ENCODE measurements at regions not wholly inside any gene's neighbourhood (a gene's known extent, or its start where the extent isn't known, plus 50 kb on each side); places are given as distances from the start of the nearest gene placed in this dataset.

DNA sequence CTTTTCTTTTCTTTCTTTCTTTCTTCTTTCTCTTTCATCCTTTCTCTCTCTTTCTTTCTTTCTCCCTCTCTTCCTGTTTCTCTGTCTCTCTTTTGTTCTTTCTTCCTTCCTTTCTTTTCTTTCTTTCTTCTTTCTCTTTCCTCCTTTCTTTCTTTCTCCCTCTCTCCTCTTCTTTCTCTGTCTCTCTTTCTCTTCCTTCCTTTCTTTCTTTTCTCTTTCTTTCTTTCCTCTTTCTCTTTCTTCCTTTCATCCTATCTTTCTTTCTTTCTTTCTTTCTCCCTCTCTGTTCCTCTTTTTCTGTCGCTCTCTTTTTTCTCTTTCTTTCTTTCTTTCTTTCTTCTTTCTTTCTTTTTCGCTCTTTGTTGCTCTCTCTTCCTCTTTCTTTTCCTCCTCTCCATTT is 1149.2 kb upstream of the AUTS2 start:
- Histone ChIP-seq H3K27me3 (replicated peaks; ENCODE audit: insufficient read depth) (no peaks in the 10 kb centered on the region), H3K4me1 (ENCODE audit: control insufficient read depth in 1 of 2, low read depth in 2 of 2) (no peaks in the 10 kb centered on the region), H3K27ac (no peak overlapping the region), H3K4me3 (no peak overlapping the region), H3K9me3 (no peaks in the 10 kb centered on the region), H3K36me3 (no peaks in the 10 kb centered on the region)
- DNase-seq (ENCODE audit: low spot score) (no peak), ATAC-seq (ENCODE audit: insufficient number of reproducible peaks, low FRiP score, low read depth) (no peak)
- TF ChIP-seq CTCF (IDR thresholded peaks at IDR 0.05) = no peak

DNA sequence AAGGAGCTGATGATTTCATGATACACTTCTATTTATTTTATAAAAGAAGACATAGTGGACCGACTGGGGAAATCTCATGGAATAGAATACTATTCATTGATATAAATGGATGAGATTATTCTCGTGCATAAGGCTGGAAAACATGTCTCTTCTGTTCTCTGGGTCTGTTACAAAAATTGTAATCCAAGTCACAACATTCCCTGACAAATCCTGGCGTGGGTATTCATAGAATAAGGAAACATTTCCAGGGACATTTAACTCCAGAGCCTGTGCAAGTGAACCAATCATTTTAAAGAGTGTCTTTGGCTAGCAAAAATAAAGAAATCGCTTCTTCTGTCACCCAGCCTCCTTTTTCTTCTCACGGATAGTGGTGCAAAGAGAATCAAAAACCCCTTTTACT is 1148.5 kb upstream of the AUTS2 start:
- TF ChIP-seq CTCF (IDR thresholded peaks at IDR 0.05) = no peak
- H3K9me3 ChIP-seq = no peaks in the 10 kb centered on the region
- no peaks in the 10 kb centered on the region for H3K27me3 ChIP-seq (replicated peaks; ENCODE audit: insufficient read depth)
- H3K27ac ChIP-seq = no peak overlapping the region
- no peaks in the 10 kb centered on the region for H3K4me1 ChIP-seq (ENCODE audit: control insufficient read depth in 1 of 2, low read depth in 2 of 2)
- H3K36me3 ChIP-seq = no peaks in the 10 kb centered on the region
- DNase-seq (ENCODE audit: low spot score) (no peak), ATAC-seq (ENCODE audit: insufficient number of reproducible peaks, low FRiP score, low read depth) (no peak)
- H3K4me3 ChIP-seq = no peak overlapping the region

GRCh38 chr7:68454931-68455330 is 1143.3 kb upstream of the AUTS2 start:
- ATAC-seq (ENCODE audit: insufficient number of reproducible peaks, low FRiP score, low read depth) (no peak), DNase-seq (ENCODE audit: low spot score) (no peak)
- Histone ChIP-seq H3K27ac (no peak overlapping the region), H3K4me3 (no peak overlapping the region), H3K27me3 (replicated peaks; ENCODE audit: insufficient read depth) (no peaks in the 10 kb centered on the region), H3K36me3 (no peaks in the 10 kb centered on the region), H3K9me3 (no peaks in the 10 kb centered on the region), H3K4me1 (ENCODE audit: control insufficient read depth in 1 of 2, low read depth in 2 of 2) (no peaks in the 10 kb centered on the region)
- TF ChIP-seq CTCF (IDR thresholded peaks at IDR 0.05) = no peak

- Histone ChIP-seq H3K9me3 (no peaks in the 10 kb centered on the region), H3K27ac (no peak overlapping the region), H3K4me1 (ENCODE audit: control insufficient read depth in 1 of 2, low read depth in 2 of 2) (peaks cover 0 to 10% of the 10 kb centered on the region in 2 donors), H3K36me3 (no peaks in the 10 kb centered on the region), H3K4me3 (no peak overlapping the region), H3K27me3 (replicated peaks; ENCODE audit: insufficient read depth) (no peaks in the 10 kb centered on the region)
- DNase-seq (ENCODE audit: low spot score) (no peak), ATAC-seq (ENCODE audit: insufficient number of reproducible peaks, low FRiP score, low read depth) (no peak)
- TF ChIP-seq CTCF (IDR thresholded peaks at IDR 0.05) = no peak
Observed at GRCh38 chr7:68456469-68456868, 1141.8 kb upstream of the AUTS2 start.

DNA sequence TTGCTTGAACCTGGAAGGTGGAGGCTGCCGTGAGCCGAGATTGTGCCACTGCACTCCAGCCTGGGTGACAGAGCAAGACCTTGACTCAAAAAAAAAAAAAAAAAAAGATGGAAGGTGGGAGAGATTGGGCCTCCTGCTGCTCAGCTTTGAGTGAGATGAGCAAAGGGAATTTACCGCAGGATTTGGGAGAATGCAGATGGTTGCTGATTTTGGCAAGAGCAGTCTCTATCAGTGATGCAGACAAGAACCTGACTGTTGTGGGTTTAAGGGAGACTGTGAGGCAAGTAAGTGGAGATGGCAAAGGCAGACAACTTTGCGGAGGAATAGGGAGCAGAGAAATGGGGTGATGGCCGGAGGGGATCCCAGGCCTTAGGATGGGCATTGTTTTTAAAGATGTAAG is 1140.8 kb upstream of the AUTS2 start:
- no peaks in the 10 kb centered on the region for H3K27me3 ChIP-seq (replicated peaks; ENCODE audit: insufficient read depth)
- no peak overlapping the region for H3K4me3 ChIP-seq
- H3K9me3 ChIP-seq = no peaks in the 10 kb centered on the region
- peaks cover 0 to 10% of the 10 kb centered on the region in 2 donors for H3K4me1 ChIP-seq (ENCODE audit: control insufficient read depth in 1 of 2, low read depth in 2 of 2)
- no peak overlapping the region for H3K27ac ChIP-seq
- no peaks in the 10 kb centered on the region for H3K36me3 ChIP-seq
- no peak for DNase-seq (ENCODE audit: low spot score)
- TF ChIP-seq CTCF (IDR thresholded peaks at IDR 0.05) = no peak
- no peak for ATAC-seq (ENCODE audit: insufficient number of reproducible peaks, low FRiP score, low read depth)
